IMR-90 (cell line): ENCODE measurements at regions not wholly inside any gene's neighbourhood (a gene's known extent, or its start where the extent isn't known, plus 50 kb on each side); places are given as distances from the start of the nearest gene placed in this dataset.

ENCODE experiments used
- ATAC-seq: fragments of 200-7000 bp; cut with Tn5 transposase; 2 replicates; pipeline ENCODE4 v1.9.1; 2020; ENCODE audit warnings: low read depth, mild to moderate bottlenecking, moderate library complexity
- BruUV-seq: library from RNA; stranded (reverse); fragments of 400-500 nt; replicated peaks from 2 replicates; lab custom pipeline; 2021; lab: Mats Ljungman, UMichigan
- CTCF ChIA-PET: fragments of 300-600 bp; formaldehyde crosslinking; extraction: SDS; loops from one replicate; lab custom pipeline; 2021; ENCODE audit warnings: antibody characterized with exemption; lab: Yijun Ruan, JAX
- POLR2A ChIA-PET: fragments of 300-600 bp; sonication (Branson Sonifier 250); formaldehyde crosslinking; loops from one replicate; lab custom pipeline; 2022; ENCODE audit warnings: antibody characterized with exemption; ENCODE audit not compliant: unreplicated experiment; lab: Charles Lee
- DNase-seq: peaks from one replicate; pipeline ENCODE4 v3.0.0; 2013
- H2AFZ ChIP-seq: replicated peaks from 2 replicates; pipeline ENCODE3; 2013; ENCODE audit warnings: low read length, mild to moderate bottlenecking; ENCODE audit not compliant: poor library complexity
- H2AK5ac ChIP-seq: 2 replicates; pipeline ENCODE4 v1.6.1; 2013; ENCODE audit warnings: low read depth, low read length, inconsistent platforms
- H2AK9ac ChIP-seq: replicated peaks from 2 replicates; pipeline ENCODE3; 2013; ENCODE audit warnings: mild to moderate bottlenecking, low read depth, low read length, moderate library complexity; ENCODE audit not compliant: poor library complexity
- H2BK120ac ChIP-seq: 2 replicates; pipeline ENCODE4 v1.6.1; 2013; ENCODE audit warnings: low read depth, low read length, inconsistent platforms
- H2BK15ac ChIP-seq: 3 replicates; pipeline ENCODE4 v1.6.1; 2013; ENCODE audit warnings: low read depth, low read length, inconsistent platforms
- H2BK20ac ChIP-seq: 2 replicates; pipeline ENCODE4 v1.6.1; 2013; ENCODE audit warnings: low read depth, mild to moderate bottlenecking, inconsistent platforms, low read length, moderate library complexity
- H2BK5ac ChIP-seq: 2 replicates; pipeline ENCODE4 v1.6.1; 2013; ENCODE audit warnings: mild to moderate bottlenecking, low read depth, low read length, inconsistent platforms; ENCODE audit not compliant: poor library complexity, severe bottlenecking
- H3K14ac ChIP-seq: replicated peaks from 2 replicates; pipeline ENCODE4 v1.6.1; 2013; ENCODE audit warnings: low read depth, low read length, inconsistent platforms
- H3K18ac ChIP-seq: 2 replicates; pipeline ENCODE4 v1.6.1; 2013; ENCODE audit warnings: low read depth, low read length, control low read depth
- H3K23ac ChIP-seq: 2 replicates; pipeline ENCODE4 v1.6.1; 2013; ENCODE audit warnings: low read depth, low read length, inconsistent platforms
- H3K27ac ChIP-seq: 2 replicates; pipeline ENCODE4 v1.5.1; 2013; ENCODE audit warnings: mild to moderate bottlenecking, control low read depth, low read length; ENCODE audit not compliant: insufficient read depth
- H3K27me3 ChIP-seq: 2 replicates; pipeline ENCODE4 v1.6.1; 2013; ENCODE audit warnings: low read length; ENCODE audit not compliant: control insufficient read depth, insufficient read depth
- H3K36me3 ChIP-seq: 2 replicates; pipeline ENCODE4 v1.6.1; 2013; ENCODE audit warnings: low read length, mixed read lengths; ENCODE audit not compliant: control insufficient read depth, insufficient read depth
- H3K4ac ChIP-seq: 2 replicates; pipeline ENCODE4 v1.6.1; 2013; ENCODE audit warnings: low read depth, low read length, inconsistent platforms
- H3K4me1 ChIP-seq: 2 replicates; pipeline ENCODE4 v1.6.1; 2013; ENCODE audit warnings: low read length, mixed read lengths; ENCODE audit not compliant: control insufficient read depth, insufficient read depth
- H3K4me2 ChIP-seq: 2 replicates; pipeline ENCODE4 v1.6.1; 2013; ENCODE audit warnings: low read depth, mild to moderate bottlenecking, control low read depth, low read length, moderate library complexity
- H3K4me3 ChIP-seq: 2 replicates; pipeline ENCODE4 v1.5.1; 2013; ENCODE audit warnings: low read depth, mild to moderate bottlenecking, control low read depth, low read length, moderate library complexity; ENCODE audit not compliant: insufficient read depth
- H3K56ac ChIP-seq: 2 replicates; pipeline ENCODE4 v1.6.1; 2013; ENCODE audit warnings: low read length, inconsistent platforms; ENCODE audit not compliant: insufficient read depth; ENCODE audit errors: extremely low read depth
- H3K79me1 ChIP-seq, 2 experiments: 2 replicates each; pipeline ENCODE4 v1.6.1; 2013; ENCODE audit warnings: low read length in 2 of 2, inconsistent platforms in 1 of 2, low read depth in 1 of 2
- H3K9ac ChIP-seq: 2 replicates; pipeline ENCODE4 v1.6.1; 2013; ENCODE audit warnings: low read depth, low read length, control low read depth
- H3K9me1 ChIP-seq: 2 replicates; pipeline ENCODE4 v1.6.1; 2013; ENCODE audit warnings: low read length, inconsistent platforms; ENCODE audit not compliant: insufficient read depth
- H3K9me3 ChIP-seq: 2 replicates; pipeline ENCODE4 v1.6.1; 2013; ENCODE audit warnings: low read length; ENCODE audit not compliant: control insufficient read depth, insufficient read depth
- H4K20me1 ChIP-seq: 2 replicates; pipeline ENCODE4 v1.6.1; 2013; ENCODE audit warnings: low read length, inconsistent platforms; ENCODE audit not compliant: insufficient read depth
- H4K5ac ChIP-seq: 2 replicates; pipeline ENCODE4 v1.6.1; 2013; ENCODE audit warnings: mild to moderate bottlenecking, low read depth, low read length, control low read depth
- H4K8ac ChIP-seq, 2 experiments: 2 replicates each; pipeline ENCODE4 v1.6.1; 2013; ENCODE audit warnings: low read depth in 2 of 2, low read length in 2 of 2, control low read depth in 1 of 2, inconsistent platforms in 1 of 2
- H4K91ac ChIP-seq: 2 replicates; pipeline ENCODE4 v1.6.1; 2013; ENCODE audit warnings: low read depth, low read length, inconsistent platforms; ENCODE audit not compliant: insufficient read depth
- BHLHE40 ChIP-seq: fragments of 150-350 bp; IDR thresholded peaks from 2 replicates; pipeline ENCODE4 v1.6.1; 2016; ENCODE audit warnings: mild to moderate bottlenecking, low read depth, low read length
- CEBPB ChIP-seq: IDR thresholded peaks from 2 replicates; pipeline ENCODE4 v1.6.1; 2012; ENCODE audit warnings: low read depth, low read length, improper control_type of control experiment
- CHD1 ChIP-seq: IDR thresholded peaks from 2 replicates; pipeline ENCODE4 v1.6.1; 2012; ENCODE audit warnings: low read depth, low read length, improper control_type of control experiment
- MAZ ChIP-seq: IDR thresholded peaks from 2 replicates; pipeline ENCODE4 v1.6.1; 2012; ENCODE audit warnings: low read depth, mild to moderate bottlenecking, low read length, improper control_type of control experiment, moderate library complexity, borderline replicate concordance
- MXI1 ChIP-seq: IDR thresholded peaks from 2 replicates; pipeline ENCODE4 v1.6.1; 2012; ENCODE audit warnings: low read depth, mild to moderate bottlenecking, low read length, moderate library complexity, borderline replicate concordance
- NFE2L2 ChIP-seq: fragments of 150-350 bp; IDR thresholded peaks from 2 replicates; pipeline ENCODE4 v1.6.1; 2016; ENCODE audit warnings: low read depth, mild to moderate bottlenecking, low read length
- POLR2A ChIP-seq: IDR thresholded peaks from 2 replicates; pipeline ENCODE4 v1.6.1; 2012; ENCODE audit warnings: mild to moderate bottlenecking, low read depth, low read length
- RAD21 ChIP-seq: IDR thresholded peaks from 2 replicates; pipeline ENCODE4 v1.6.1; 2012; ENCODE audit warnings: low read length, improper control_type of control experiment
- RCOR1 ChIP-seq: IDR thresholded peaks from 2 replicates; pipeline ENCODE4 v1.6.1; 2012; ENCODE audit warnings: mild to moderate bottlenecking, low read length, improper control_type of control experiment; ENCODE audit not compliant: insufficient replicate concordance
- RFX5 ChIP-seq: IDR thresholded peaks from 2 replicates; pipeline ENCODE4 v1.8.0; 2012; ENCODE audit warnings: low read depth, mild to moderate bottlenecking, low read length, moderate library complexity
- SMC3 ChIP-seq: fragments of 150-350 bp; IDR thresholded peaks from 2 replicates; pipeline ENCODE4 v1.6.1; 2016; ENCODE audit warnings: low read depth, mild to moderate bottlenecking, antibody characterized with exemption, low read length, moderate library complexity
- WGBS, 2 experiments: methylation state at CpG; one replicate each; pipeline versions ENCODE4 v1.1.5 to v1.1.7; 2013; ENCODE audit warnings: missing lambda C conversion rate in 2 of 2; ENCODE audit not compliant: insufficient read length in 1 of 2; ENCODE audit errors: extremely low coverage in 2 of 2; 5-methylcytosine and 5-hydroxymethylcytosine counted together
- dilution Hi-C: fragments of 300-500 bp; cut with HindIII; formaldehyde crosslinking; loops from one replicate; pipeline ENCODE4 v1.14.3; 2018; ENCODE audit warnings: low sequenced_read_pairs; ENCODE audit not compliant: unreplicated experiment
- in situ Hi-C: fragments of 300-500 bp; cut with MboI; formaldehyde crosslinking; loops from 3 replicates; pipeline ENCODE4 v1.14.3; 2019; ENCODE audit warnings: low sequenced_read_pairs, inconsistent platforms, mixed read lengths
- intact Hi-C: fragments of 100-400 bp; cut with micrococcal nuclease; formaldehyde crosslinking; loops from 2 replicates; pipeline ENCODE4 v1.10.0; 2022
- TF ChIP-seq, protein P1 (sequence below): conservative IDR thresholded peaks from 2 replicates; pipeline ENCODE4 v1.5.1; 2012; ENCODE audit warnings: mild to moderate bottlenecking, low read depth, low read length, improper control_type of control experiment
- TF ChIP-seq, protein P2 (sequence below): fragments of 150-350 bp; IDR thresholded peaks from 2 replicates; pipeline ENCODE4 v1.6.1; 2016; ENCODE audit warnings: low read depth, mild to moderate bottlenecking, low read length, moderate library complexity, borderline replicate concordance

DNA sequence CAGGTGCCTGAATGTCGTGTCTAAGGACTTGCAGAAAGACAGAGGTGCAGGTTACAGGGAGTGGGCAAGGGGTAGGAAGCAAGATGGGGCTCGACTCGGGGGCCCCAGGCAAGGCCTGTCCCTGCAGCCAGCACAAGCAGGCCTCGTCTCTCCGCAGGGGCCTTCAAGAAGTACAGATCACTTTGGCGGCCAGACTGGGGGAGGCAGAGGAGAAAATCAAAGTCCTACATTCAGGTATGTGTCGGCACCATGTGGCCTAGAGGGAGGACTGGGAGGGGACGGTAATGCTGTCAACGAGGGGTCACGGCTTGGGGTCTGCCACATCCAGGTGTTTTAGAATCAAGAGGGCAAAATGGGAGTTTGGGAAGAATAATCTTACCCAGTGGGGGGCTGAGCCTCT lies 73.7 kb downstream of the PHETA1 start:
- no peak overlapping the region for H4K8ac ChIP-seq
- H3K27me3 ChIP-seq, result peaks cover under 1% of the 10 kb centered on the region; the same call in 1 of the 2 replicates
- no peaks in the 10 kb centered on the region for H3K36me3 ChIP-seq
- H2AFZ ChIP-seq, result peak overlapping the region; percentile 32
- TF ChIP-seq RFX5, result no peak
- TF ChIP-seq BHLHE40, result no peak
- TF ChIP-seq SMC3, result no peak
- no peak for TF ChIP-seq POLR2A
- TF ChIP-seq MAZ, result no peak
- TF ChIP-seq CEBPB, result no peak
- no peak for TF ChIP-seq RAD21
- TF ChIP-seq, protein P1, sequence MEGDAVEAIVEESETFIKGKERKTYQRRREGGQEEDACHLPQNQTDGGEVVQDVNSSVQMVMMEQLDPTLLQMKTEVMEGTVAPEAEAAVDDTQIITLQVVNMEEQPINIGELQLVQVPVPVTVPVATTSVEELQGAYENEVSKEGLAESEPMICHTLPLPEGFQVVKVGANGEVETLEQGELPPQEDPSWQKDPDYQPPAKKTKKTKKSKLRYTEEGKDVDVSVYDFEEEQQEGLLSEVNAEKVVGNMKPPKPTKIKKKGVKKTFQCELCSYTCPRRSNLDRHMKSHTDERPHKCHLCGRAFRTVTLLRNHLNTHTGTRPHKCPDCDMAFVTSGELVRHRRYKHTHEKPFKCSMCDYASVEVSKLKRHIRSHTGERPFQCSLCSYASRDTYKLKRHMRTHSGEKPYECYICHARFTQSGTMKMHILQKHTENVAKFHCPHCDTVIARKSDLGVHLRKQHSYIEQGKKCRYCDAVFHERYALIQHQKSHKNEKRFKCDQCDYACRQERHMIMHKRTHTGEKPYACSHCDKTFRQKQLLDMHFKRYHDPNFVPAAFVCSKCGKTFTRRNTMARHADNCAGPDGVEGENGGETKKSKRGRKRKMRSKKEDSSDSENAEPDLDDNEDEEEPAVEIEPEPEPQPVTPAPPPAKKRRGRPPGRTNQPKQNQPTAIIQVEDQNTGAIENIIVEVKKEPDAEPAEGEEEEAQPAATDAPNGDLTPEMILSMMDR, result no peak
- TF ChIP-seq CHD1, result no peak
- no peak for TF ChIP-seq NFE2L2
- no peak for TF ChIP-seq MXI1
- TF ChIP-seq, protein P2, sequence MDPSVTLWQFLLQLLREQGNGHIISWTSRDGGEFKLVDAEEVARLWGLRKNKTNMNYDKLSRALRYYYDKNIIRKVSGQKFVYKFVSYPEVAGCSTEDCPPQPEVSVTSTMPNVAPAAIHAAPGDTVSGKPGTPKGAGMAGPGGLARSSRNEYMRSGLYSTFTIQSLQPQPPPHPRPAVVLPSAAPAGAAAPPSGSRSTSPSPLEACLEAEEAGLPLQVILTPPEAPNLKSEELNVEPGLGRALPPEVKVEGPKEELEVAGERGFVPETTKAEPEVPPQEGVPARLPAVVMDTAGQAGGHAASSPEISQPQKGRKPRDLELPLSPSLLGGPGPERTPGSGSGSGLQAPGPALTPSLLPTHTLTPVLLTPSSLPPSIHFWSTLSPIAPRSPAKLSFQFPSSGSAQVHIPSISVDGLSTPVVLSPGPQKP, result no peak
- TF ChIP-seq RCOR1, result no peak
- no peak overlapping the region for H3K4ac ChIP-seq
- H2BK20ac ChIP-seq, result no peak overlapping the region
- H2BK15ac ChIP-seq, result no peak overlapping the region
- no peak overlapping the region for H2BK5ac ChIP-seq
- H4K5ac ChIP-seq, result no peak overlapping the region
- ChIA-PET POLR2A (no interaction called here), CTCF (no interaction called here)
- no peaks in the 10 kb centered on the region for H3K4me1 ChIP-seq
- H3K4me3 ChIP-seq, result no peak overlapping the region
- no peak overlapping the region for H2AK5ac ChIP-seq
- H3K9ac ChIP-seq, result no peak overlapping the region
- no peaks in the 10 kb centered on the region for H4K20me1 ChIP-seq
- H3K18ac ChIP-seq, result no peak overlapping the region
- no peak overlapping the region for H2BK120ac ChIP-seq
- ATAC-seq, result no peak
- dilution Hi-C loops, result no loop called here
- in situ Hi-C loops, result no loop called here
- intact Hi-C loops, result loop anchor here (5.0 kb wide), 1 partner anchor 398 kb away; no protein-coding TSS in a partner anchor
- H3K27ac ChIP-seq, result no peak overlapping the region
- DNase-seq, result no peak
- no peak overlapping the region for H3K4me2 ChIP-seq
- H3K56ac ChIP-seq, result no peak overlapping the region
- H2AK9ac ChIP-seq, result no peak overlapping the region
- no peak overlapping the region for H3K23ac ChIP-seq
- H3K14ac ChIP-seq, result no peak overlapping the region
- H3K9me3 ChIP-seq, result no peaks in the 10 kb centered on the region
- BruUV-seq, result no TSS peak
- H4K91ac ChIP-seq, result no peak overlapping the region
- no peaks in the 10 kb centered on the region for H3K9me1 ChIP-seq
- H3K79me1 ChIP-seq, result no peaks in the 10 kb centered on the region
- 53% methylated on average over 10 of the region's 10 CpGs; no CpG with 5 or more reads in 1 of the 2 experiments for WGBS, 2 experiments
